ENCODE measurements at regions not wholly inside any gene's neighbourhood (a gene's known extent, or its start where the extent isn't known, plus 50 kb on each side); places are given as distances from the start of the nearest gene placed in this dataset.

DNA sequence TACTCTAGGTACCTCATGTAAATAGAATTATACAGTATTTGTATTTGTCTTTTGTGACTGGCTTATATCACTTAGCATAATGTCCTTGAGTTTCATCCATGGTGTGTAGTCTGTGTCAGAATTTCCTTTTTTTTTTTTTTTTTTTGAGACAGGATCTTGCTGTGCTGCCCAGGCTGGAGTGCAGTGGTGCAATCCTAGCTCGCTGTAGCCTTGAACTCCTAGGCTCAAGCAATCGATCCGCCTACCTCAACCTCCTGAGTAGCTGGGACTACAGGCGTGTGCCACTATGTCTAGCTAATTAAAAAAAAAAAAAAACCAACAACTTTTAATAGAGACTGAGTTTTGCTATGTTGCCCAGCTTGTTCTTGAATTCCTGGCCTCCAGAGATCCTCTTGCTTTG is 89.8 kb upstream of the PODXL start:
- TF ChIP-seq EZH2 (IDR thresholded peaks at IDR 0.05): no peak
- TF ChIP-seq, protein P1, sequence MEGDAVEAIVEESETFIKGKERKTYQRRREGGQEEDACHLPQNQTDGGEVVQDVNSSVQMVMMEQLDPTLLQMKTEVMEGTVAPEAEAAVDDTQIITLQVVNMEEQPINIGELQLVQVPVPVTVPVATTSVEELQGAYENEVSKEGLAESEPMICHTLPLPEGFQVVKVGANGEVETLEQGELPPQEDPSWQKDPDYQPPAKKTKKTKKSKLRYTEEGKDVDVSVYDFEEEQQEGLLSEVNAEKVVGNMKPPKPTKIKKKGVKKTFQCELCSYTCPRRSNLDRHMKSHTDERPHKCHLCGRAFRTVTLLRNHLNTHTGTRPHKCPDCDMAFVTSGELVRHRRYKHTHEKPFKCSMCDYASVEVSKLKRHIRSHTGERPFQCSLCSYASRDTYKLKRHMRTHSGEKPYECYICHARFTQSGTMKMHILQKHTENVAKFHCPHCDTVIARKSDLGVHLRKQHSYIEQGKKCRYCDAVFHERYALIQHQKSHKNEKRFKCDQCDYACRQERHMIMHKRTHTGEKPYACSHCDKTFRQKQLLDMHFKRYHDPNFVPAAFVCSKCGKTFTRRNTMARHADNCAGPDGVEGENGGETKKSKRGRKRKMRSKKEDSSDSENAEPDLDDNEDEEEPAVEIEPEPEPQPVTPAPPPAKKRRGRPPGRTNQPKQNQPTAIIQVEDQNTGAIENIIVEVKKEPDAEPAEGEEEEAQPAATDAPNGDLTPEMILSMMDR (IDR thresholded peaks at IDR 0.05): no peak
